ENCODE measurements at regions not wholly inside any gene's neighbourhood (a gene's known extent, or its start where the extent isn't known, plus 50 kb on each side); places are given as distances from the start of the nearest gene placed in this dataset.
"Not testable (repeated sequence)": the region's sequence is repeated elsewhere in the genome, so short reads cannot be mapped to it uniquely, and the experiment has no call there.

- no peak for DNase-seq
These were observed 234.3 kb upstream of the NFIA start for GRCh38 chr1:60847855-60848582.

GRCh38 chr1:60847391-60847790 is 235.0 kb upstream of the NFIA start:
- DNase-seq: no peak

- DNase-seq: not testable (repeated sequence)
These were observed 236.7 kb upstream of the NFIA start for GRCh38 chr1:60845659-60846058.

- no peak for DNase-seq
These were observed 240.1 kb upstream of the NFIA start for GRCh38 chr1:60842304-60842703.

- DNase-seq: no peak
These were observed 241.0 kb upstream of the NFIA start for GRCh38 chr1:60841116-60842046.

DNA sequence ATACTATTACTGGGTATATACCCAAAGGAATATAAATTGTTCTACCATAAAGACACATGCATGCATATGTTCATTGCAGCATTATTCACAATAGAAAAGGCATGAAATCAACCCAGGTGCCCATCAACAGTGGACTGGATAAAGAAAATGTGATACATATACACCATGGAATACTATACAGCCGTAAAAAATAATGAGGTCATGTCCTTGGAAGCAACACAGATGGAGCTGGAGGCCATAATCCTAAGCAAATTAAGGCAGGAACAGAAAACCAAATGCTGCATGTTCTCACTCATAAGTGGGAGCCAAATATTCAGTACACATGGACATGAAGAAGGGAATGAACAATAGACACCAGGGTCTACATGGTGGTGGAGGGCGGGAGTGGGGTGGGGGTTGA is 241.9 kb upstream of the NFIA start:
- DNase-seq: not testable (repeated sequence)

DNA sequence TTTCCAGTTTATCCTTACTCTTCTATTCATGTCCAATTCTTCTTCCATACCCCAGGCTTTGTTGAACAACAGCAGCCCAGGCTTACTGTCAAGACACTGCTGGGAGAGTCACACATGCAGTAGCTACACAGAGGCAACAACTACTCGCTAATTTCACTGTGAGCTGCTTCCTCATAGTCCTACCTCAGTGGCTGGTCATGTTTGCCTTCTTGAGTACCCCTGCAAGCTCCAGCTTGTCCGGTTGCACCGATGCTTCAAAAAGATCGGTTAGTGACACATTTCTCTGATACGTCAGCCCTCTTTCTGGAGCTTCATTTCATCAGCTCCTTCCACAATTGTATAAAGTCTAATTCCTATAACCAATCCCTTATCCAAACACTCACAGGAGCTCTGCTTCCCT is 246.7 kb upstream of the NFIA start:
- DNase-seq: peak; percentile 64

DNA sequence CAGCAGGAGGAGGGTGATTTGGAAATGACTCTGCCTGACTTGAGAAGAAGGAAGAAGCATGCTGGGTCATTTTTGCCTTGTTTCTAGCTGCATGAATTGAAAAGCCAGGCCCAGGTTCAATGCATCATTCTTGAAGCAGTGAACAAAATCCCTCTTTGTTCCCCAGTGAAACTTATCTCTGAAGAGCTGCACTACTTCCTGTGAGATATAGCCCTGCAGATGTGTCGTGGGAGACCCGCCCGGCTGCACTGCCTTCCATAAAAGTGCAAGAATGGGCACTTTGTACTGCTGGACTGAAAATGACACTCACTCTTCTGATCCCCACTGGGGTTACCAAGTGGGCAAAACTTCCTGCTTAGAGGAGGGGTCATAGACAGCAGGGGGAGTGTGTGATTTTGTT is 249.2 kb upstream of the NFIA start:
- DNase-seq: no peak

DNA sequence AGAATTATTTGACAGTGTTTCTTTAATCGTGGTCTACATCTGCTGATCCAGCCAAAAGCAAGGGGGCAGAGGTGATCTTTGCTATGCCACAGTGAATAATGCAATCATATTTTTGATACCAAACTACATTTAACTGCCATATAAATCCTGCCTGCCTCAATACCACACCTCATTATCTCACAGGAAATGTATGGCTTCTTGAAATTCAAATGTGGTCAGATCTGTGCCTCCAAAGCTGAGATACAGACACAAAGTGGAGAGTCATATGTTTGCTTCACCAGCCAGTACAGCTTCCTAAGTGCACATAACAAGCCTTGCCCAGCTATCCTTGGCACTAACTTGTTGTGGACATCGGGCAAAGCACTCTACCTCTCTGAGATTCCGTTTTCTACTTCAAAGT is 250.0 kb upstream of the NFIA start:
- DNase-seq: no peak

- DNase-seq: no peak
These were observed 250.6 kb upstream of the NFIA start for GRCh38 chr1:60831780-60832179.

- no peak for DNase-seq
These were observed 253.4 kb upstream of the NFIA start for GRCh38 chr1:60828944-60829343.

DNA sequence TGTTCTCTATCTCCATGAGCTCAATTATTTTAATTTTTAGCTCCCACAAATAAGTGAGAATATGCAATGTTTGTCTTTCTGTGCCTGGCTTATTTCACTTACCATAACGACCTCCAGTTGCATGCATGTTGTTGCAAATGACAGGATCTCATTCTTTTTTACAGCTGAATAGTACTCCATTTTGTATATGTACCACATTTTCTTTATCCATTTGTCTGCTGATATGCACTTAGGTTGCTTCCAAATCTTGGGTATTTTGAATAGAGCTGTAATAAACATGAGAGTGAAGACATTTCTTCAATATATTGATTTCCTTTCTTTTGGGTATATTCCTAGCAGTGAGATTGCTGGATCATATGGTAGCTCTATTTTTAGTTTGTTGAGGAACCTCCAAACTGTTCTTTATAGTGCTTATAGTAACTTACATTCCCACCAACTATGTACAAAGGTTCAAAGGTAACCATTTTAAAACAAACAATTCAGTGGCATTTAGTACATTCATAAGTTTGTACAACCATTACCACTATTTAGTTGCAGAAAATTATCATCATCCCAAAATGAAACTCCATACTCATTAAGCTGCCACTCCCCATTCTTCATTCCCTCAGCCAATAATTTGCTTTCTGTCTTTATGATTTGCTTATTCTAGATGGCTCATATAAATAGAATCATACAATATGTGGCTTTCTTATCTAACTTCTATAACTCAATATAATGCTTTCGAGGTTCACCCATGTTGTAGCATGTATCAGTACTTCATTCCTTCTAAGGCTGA is 255.9 kb upstream of the NFIA start:
- no peak for DNase-seq

DNA sequence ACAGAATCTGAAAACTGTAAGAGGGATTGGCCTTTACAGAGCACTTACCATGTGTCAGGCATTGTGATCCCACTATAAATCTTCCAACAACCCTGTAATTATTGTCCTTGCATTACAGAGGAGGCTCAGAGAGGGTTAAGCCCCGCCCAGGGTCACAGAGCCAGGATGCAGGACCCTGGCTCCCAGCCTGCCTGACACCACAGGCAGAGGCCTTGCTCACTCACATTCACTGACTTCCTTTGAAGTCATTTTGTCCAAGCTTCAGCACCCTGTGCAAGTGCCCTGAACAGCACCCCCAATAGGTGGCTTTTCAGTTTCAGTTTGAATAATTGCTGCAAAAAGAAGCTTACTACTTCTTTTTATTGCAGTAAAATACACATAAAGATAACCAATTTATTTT is 256.8 kb upstream of the NFIA start:
- DNase-seq: peak; percentile 6

DNA sequence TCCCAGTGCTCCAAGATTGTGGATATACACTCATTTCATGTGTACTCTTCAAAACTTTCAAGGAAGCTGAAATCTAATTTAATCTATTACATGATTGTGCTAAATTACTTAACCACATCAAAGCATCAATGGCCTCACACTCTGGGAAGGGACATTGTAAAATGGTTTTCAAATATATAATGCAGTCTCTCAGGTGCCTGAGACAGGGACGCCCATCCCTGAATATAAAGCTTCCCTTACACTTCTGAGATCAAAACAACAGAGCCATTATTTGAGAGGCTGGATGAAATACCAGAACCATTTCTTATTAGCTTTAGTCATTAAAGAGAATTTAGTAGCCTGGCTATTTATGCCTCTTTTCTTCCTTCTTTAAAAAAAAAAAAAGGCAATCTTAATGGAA is 259.2 kb upstream of the NFIA start:
- DNase-seq: no peak

GRCh38 chr1:60822252-60822651 is 260.1 kb upstream of the NFIA start:
- DNase-seq: no peak

- DNase-seq: no peak
These were observed 261.2 kb upstream of the NFIA start for GRCh38 chr1:60821156-60821555.

GRCh38 chr1:60818969-60819701 is 263.2 kb upstream of the NFIA start:
- no peak for DNase-seq

- no peak for DNase-seq
These were observed 269.3 kb upstream of the NFIA start for GRCh38 chr1:60813071-60813470.

DNA sequence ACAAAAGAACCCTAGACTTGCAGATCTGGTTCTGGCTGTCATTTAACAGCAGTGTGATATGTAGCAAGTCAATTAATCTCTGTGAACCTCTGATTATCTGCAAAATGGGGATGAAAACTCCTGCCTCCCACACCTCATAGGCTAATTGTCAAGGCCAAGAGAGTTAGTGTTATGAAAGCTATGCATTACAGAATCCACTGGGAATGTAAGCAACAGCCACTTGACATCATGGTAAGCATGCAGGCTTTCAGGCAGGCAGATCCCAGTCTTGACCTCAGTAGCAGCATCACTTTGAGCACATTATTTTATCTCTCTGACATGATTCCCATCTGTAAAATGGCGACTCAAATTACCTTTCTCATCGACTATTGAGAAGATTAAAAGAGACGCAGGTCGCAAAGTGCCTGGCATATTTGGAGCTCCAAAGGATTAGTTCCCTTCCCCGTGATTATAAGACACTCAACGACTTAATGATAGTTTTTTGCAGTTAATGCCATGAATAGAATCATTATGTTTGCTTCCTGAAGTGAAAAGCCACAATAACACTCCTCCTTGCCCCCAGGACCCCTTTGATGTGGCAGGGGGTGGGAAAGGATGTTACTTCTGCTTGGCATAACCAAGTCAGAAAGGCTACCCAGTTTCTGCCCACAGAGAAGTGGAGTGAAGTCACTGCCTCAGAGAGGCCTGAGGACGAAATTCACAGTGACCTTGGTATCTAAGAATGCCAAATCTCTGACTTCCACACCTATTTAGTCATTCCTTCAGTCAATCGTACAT is 273.0 kb upstream of the NFIA start:
- no peak for DNase-seq

GRCh38 chr1:60808676-60809075 is 273.7 kb upstream of the NFIA start:
- DNase-seq: no peak

GRCh38 chr1:60802884-60803283 is 279.5 kb upstream of the NFIA start:
- no peak for DNase-seq

GRCh38 chr1:60797351-60797750 is 285.0 kb upstream of the NFIA start:
- no peak for DNase-seq
